NB4 (cell line): ENCODE measurements at regions not wholly inside any gene's neighbourhood (a gene's known extent, or its start where the extent isn't known, plus 50 kb on each side); places are given as distances from the start of the nearest gene placed in this dataset.

Experiments
- POLR2A ChIP-seq: IDR thresholded peaks from 2 replicates; pipeline ENCODE4 v1.6.1; 2011; ENCODE audit warnings: mild to moderate bottlenecking; ENCODE audit not compliant: insufficient read length; ENCODE audit errors: extremely low read depth
- TF ChIP-seq, protein P1 (sequence below): IDR thresholded peaks from one replicate; pipeline ENCODE4 v1.5.1; 2012; ENCODE audit warnings: low read depth, low read length
- TF ChIP-seq, protein P2 (sequence below): IDR thresholded peaks from 2 replicates; pipeline ENCODE4 v1.6.1; 2011; ENCODE audit warnings: low read depth, low read length

DNA sequence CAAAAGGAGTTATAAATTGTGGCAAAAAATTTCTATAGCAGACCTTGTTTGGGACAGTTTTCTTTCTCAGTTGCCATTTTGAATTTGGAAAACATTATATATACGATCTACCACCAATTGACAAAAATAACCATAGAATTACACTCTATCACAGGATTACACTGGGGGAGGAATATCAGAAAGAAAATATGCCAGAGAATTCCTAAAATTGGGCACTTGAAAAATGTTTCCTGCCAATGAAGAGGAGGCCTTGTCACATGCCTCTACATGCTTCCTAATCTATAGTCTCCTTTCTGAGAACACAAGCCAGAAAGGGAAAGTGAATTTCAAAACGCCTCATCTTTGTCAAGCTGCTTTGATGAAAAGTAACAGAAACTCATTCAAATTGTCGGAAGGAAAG is 78.5 kb upstream of the DNAH5 start:
- TF ChIP-seq, protein P1, sequence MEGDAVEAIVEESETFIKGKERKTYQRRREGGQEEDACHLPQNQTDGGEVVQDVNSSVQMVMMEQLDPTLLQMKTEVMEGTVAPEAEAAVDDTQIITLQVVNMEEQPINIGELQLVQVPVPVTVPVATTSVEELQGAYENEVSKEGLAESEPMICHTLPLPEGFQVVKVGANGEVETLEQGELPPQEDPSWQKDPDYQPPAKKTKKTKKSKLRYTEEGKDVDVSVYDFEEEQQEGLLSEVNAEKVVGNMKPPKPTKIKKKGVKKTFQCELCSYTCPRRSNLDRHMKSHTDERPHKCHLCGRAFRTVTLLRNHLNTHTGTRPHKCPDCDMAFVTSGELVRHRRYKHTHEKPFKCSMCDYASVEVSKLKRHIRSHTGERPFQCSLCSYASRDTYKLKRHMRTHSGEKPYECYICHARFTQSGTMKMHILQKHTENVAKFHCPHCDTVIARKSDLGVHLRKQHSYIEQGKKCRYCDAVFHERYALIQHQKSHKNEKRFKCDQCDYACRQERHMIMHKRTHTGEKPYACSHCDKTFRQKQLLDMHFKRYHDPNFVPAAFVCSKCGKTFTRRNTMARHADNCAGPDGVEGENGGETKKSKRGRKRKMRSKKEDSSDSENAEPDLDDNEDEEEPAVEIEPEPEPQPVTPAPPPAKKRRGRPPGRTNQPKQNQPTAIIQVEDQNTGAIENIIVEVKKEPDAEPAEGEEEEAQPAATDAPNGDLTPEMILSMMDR, result no peak
- TF ChIP-seq POLR2A, result no peak
- TF ChIP-seq, protein P2, sequence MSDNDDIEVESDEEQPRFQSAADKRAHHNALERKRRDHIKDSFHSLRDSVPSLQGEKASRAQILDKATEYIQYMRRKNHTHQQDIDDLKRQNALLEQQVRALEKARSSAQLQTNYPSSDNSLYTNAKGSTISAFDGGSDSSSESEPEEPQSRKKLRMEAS, result no peak
